ENCODE measurements at regions not wholly inside any gene's neighbourhood (a gene's known extent, or its start where the extent isn't known, plus 50 kb on each side); places are given as distances from the start of the nearest gene placed in this dataset.

DNA sequence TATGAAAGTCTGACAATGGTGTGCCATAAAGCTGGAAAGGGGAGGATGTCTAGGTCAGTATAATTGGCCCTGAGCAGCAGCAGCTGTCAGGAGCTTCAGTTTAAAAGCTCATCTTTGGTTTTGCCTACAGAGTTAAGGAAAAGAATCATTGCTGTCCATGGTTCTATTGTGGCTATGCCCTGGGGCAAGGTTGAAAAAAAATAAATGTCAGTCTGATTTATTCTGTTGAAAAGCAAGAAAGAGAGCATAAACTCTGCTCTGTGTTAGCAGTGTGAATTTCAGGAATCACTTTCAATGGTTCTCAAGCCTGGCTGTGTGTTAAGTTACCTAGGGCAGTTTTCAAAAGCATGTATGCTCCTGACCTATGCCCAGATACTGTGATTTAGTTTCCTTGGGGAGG is 446.7 kb downstream of the SETBP1 start:
- H3K4me3 ChIP-seq (ENCODE audit: low read depth, low read length) = no peak overlapping the region
- TF ChIP-seq, protein P1, sequence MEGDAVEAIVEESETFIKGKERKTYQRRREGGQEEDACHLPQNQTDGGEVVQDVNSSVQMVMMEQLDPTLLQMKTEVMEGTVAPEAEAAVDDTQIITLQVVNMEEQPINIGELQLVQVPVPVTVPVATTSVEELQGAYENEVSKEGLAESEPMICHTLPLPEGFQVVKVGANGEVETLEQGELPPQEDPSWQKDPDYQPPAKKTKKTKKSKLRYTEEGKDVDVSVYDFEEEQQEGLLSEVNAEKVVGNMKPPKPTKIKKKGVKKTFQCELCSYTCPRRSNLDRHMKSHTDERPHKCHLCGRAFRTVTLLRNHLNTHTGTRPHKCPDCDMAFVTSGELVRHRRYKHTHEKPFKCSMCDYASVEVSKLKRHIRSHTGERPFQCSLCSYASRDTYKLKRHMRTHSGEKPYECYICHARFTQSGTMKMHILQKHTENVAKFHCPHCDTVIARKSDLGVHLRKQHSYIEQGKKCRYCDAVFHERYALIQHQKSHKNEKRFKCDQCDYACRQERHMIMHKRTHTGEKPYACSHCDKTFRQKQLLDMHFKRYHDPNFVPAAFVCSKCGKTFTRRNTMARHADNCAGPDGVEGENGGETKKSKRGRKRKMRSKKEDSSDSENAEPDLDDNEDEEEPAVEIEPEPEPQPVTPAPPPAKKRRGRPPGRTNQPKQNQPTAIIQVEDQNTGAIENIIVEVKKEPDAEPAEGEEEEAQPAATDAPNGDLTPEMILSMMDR (IDR thresholded peaks at IDR 0.05; ENCODE audit: insufficient read depth in 1 of 2, low read depth in 1 of 2, low read length in 1 of 2, severe bottlenecking in 1 of 2, unreplicated experiment in 1 of 2) = no peak
- H3K9me3 ChIP-seq = no peaks in the 10 kb centered on the region
- no peak for DNase-seq
- H3K27me3 Mint-ChIP-seq (ENCODE audit: insufficient read depth, unreplicated experiment) = peaks cover 10% of the 10 kb centered on the region
- no TSS peak for BruUV-seq (replicated peaks)
- no peaks in the 10 kb centered on the region for H3K9me3 Mint-ChIP-seq (ENCODE audit: unreplicated experiment)
- CTCF ChIA-PET = no interaction called here
- no peak overlapping the region for H3K27ac Mint-ChIP-seq (ENCODE audit: unreplicated experiment)
- POLR2A ChIA-PET = no interaction called here
- H3K4me3 Mint-ChIP-seq (ENCODE audit: unreplicated experiment) = no peak overlapping the region
- no peaks in the 10 kb centered on the region for H3K36me3 Mint-ChIP-seq (ENCODE audit: insufficient read depth, unreplicated experiment)
- no peaks in the 10 kb centered on the region for H3K4me1 ChIP-seq
- intact Hi-C loops (cut with micrococcal nuclease; ENCODE audit: unreplicated experiment) = no loop called here
- no peaks in the 10 kb centered on the region for H3K4me1 Mint-ChIP-seq (ENCODE audit: low read depth, unreplicated experiment)
- H3K36me3 ChIP-seq (ENCODE audit: control insufficient read depth, insufficient read depth, low read length) = no peaks in the 10 kb centered on the region
- no peaks in the 10 kb centered on the region for H3K27me3 ChIP-seq (replicated peaks; ENCODE audit: control insufficient read depth, insufficient read depth, low read length)

DNA sequence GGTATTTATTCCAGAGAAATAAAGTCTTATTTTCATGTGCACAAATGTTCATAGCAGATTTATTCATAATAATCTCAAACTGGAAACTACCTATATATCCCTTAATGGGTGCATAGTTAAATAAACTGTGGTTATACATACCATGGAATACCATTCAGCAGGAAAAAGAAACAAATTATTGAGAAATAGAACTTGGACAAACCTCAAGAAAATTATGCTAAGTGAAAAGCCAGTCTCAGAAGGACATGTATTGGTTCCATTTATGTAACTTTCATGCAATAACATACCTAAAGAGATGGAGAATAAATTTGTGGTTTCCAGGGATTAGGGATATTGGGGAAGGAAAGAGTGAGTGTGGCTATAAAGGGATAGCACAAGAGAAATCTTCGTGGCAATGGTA is 452.6 kb downstream of the SETBP1 start:
- ChIA-PET CTCF (no interaction called here), POLR2A (no interaction called here)
- Mint-ChIP-seq H3K36me3 (ENCODE audit: insufficient read depth, unreplicated experiment) (no peaks in the 10 kb centered on the region), H3K27ac (ENCODE audit: unreplicated experiment) (no peak overlapping the region), H3K9me3 (ENCODE audit: unreplicated experiment) (no peaks in the 10 kb centered on the region), H3K4me1 (ENCODE audit: low read depth, unreplicated experiment) (no peaks in the 10 kb centered on the region), H3K27me3 (ENCODE audit: insufficient read depth, unreplicated experiment) (peaks cover 9% of the 10 kb centered on the region), H3K4me3 (ENCODE audit: unreplicated experiment) (no peak overlapping the region)
- no peak for DNase-seq
- intact Hi-C loops (cut with micrococcal nuclease; ENCODE audit: unreplicated experiment) = no loop called here
- no peaks in the 10 kb centered on the region for H3K27me3 ChIP-seq (replicated peaks; ENCODE audit: control insufficient read depth, insufficient read depth, low read length)
- no TSS peak for BruUV-seq (replicated peaks)
- TF ChIP-seq, protein P1 (IDR thresholded peaks at IDR 0.05; ENCODE audit: insufficient read depth in 1 of 2, low read depth in 1 of 2, low read length in 1 of 2, severe bottlenecking in 1 of 2, unreplicated experiment in 1 of 2) = no peak
- H3K36me3 ChIP-seq (ENCODE audit: control insufficient read depth, insufficient read depth, low read length) = no peaks in the 10 kb centered on the region
- no peaks in the 10 kb centered on the region for H3K9me3 ChIP-seq
- no peaks in the 10 kb centered on the region for H3K4me1 ChIP-seq
- H3K4me3 ChIP-seq (ENCODE audit: low read depth, low read length) = no peak overlapping the region

DNA sequence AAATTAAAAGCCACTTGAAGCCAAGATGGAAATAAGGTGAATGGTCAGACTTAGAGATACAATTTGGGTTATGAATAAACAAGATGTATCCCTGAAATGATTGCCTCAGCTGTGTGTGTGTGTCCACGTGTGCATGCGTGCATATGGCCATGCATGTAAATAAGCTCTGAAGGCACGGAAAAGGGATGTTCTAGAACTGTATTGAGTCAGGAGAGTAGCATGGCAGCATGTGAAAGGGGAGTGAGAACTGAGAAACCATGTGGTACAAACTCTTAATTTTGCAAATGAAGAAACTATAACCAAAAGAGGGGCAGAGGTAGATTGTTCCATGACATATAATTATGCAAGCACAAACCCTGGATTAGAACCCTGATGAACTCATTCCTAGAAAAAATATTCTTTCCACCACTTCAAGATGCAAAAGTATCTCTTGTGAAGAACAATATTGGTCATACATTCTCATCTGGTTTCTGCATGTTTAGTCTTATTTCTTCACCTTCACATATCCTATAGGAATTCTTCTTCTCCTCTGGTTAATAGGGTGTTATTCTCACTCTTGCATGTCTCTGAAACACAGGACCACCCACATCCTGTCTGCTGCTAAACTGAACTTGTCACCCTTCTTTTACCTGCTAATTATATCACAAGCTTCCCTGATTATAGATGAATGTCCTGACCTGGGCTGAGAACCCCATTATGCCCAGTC is 455.8 kb downstream of the SETBP1 start:
- CTCF ChIA-PET = no interaction called here
- no peak overlapping the region for H3K4me3 ChIP-seq (ENCODE audit: low read depth, low read length)
- Mint-ChIP-seq H3K27ac (ENCODE audit: unreplicated experiment) (no peak overlapping the region), H3K9me3 (ENCODE audit: unreplicated experiment) (peaks cover 8% of the 10 kb centered on the region), H3K4me3 (ENCODE audit: unreplicated experiment) (no peak overlapping the region), H3K4me1 (ENCODE audit: low read depth, unreplicated experiment) (no peaks in the 10 kb centered on the region), H3K27me3 (ENCODE audit: insufficient read depth, unreplicated experiment) (peaks cover 4% of the 10 kb centered on the region), H3K36me3 (ENCODE audit: insufficient read depth, unreplicated experiment) (no peaks in the 10 kb centered on the region)
- no peaks in the 10 kb centered on the region for H3K27me3 ChIP-seq (replicated peaks; ENCODE audit: control insufficient read depth, insufficient read depth, low read length)
- H3K9me3 ChIP-seq = no peaks in the 10 kb centered on the region
- TF ChIP-seq, protein P1 (IDR thresholded peaks at IDR 0.05; ENCODE audit: insufficient read depth in 1 of 2, low read depth in 1 of 2, low read length in 1 of 2, severe bottlenecking in 1 of 2, unreplicated experiment in 1 of 2) = no peak
- POLR2A ChIA-PET = no interaction called here
- H3K36me3 ChIP-seq (ENCODE audit: control insufficient read depth, insufficient read depth, low read length) = no peaks in the 10 kb centered on the region
- intact Hi-C loops (cut with micrococcal nuclease; ENCODE audit: unreplicated experiment) = no loop called here
- no TSS peak for BruUV-seq (replicated peaks)
- no peaks in the 10 kb centered on the region for H3K4me1 ChIP-seq
- DNase-seq = no peak

Data from Caco-2 (cell line).